Endothelial cell of umbilical vein (primary cell): ENCODE measurements at regions not wholly inside any gene's neighbourhood (a gene's known extent, or its start where the extent isn't known, plus 50 kb on each side); places are given as distances from the start of the nearest gene placed in this dataset.

ENCODE experiments used
- BruUV-seq: library from RNA; stranded (reverse); fragments of 400-500 nt; replicated peaks from 2 replicates; lab custom pipeline; 2021; lab: Mats Ljungman, UMichigan
- CTCF ChIA-PET: fragments of 300-600, 350-600 bp; sonication (Branson Sonifier 250); formaldehyde crosslinking; loops from one replicate; lab custom pipeline; 2021; ENCODE audit warnings: antibody characterized with exemption, inconsistent platforms; lab: Charles Lee
- POLR2A ChIA-PET: fragments of 300-600, 350-600 bp; sonication (Branson Sonifier 250); formaldehyde crosslinking; loops from one replicate; lab custom pipeline; 2021; ENCODE audit warnings: antibody characterized with exemption, inconsistent platforms; lab: Charles Lee
- DNase-seq: peaks from one replicate; pipeline ENCODE4 v3.0.0-alpha.2; 2011; ENCODE audit warnings: low read depth, low spot score
- FAIRE-seq: peaks from 2 replicates; lab custom pipeline; 2011; peaks lifted over from hg19 to GRCh38; lab: Jason Lieb, UNC
- H2AFZ ChIP-seq: 2 replicates; pipeline ENCODE4 v1.6.0; 2012; ENCODE audit warnings: low read depth, low read length, control low read depth, inconsistent platforms
- H3K27ac ChIP-seq: 2 replicates; pipeline ENCODE4 v1.5.1; 2011; ENCODE audit warnings: low read depth, mild to moderate bottlenecking, control low read depth, low read length, moderate library complexity; ENCODE audit not compliant: insufficient read depth
- H3K27me3 ChIP-seq, 2 experiments: 2 replicates each; pipeline versions ENCODE4 v1.6.0 to v1.6.1; 2011; ENCODE audit warnings: low read length in 2 of 2, mixed read lengths in 1 of 2; ENCODE audit not compliant: control insufficient read depth in 2 of 2, insufficient read depth in 2 of 2
- H3K36me3 ChIP-seq, 2 experiments: 2 replicates in 1 of 2; 3 replicates in 1 of 2; pipeline ENCODE4 v1.5.1; 2011; ENCODE audit warnings: low read length in 2 of 2, mild to moderate bottlenecking in 1 of 2, moderate library complexity in 1 of 2; ENCODE audit not compliant: control insufficient read depth in 2 of 2, insufficient read depth in 2 of 2; ENCODE audit errors: extremely low read depth in 1 of 2
- H3K4me1 ChIP-seq: 3 replicates; pipeline ENCODE4 v1.5.1; 2011; ENCODE audit warnings: mild to moderate bottlenecking, low read length; ENCODE audit not compliant: control insufficient read depth, insufficient read depth; ENCODE audit errors: extremely low read depth
- H3K4me2 ChIP-seq: 2 replicates; pipeline ENCODE4 v1.6.1; 2011; ENCODE audit warnings: low read length, control low read depth, mixed read lengths; ENCODE audit not compliant: insufficient read depth
- H3K4me3 ChIP-seq, 3 experiments: fragments of 200-600 bp in 1 of 3; sonication (generic), shearing (Covaris generic) in 1 of 3; replicated peaks in 1 of 3; 2 replicates each; pipeline ENCODE4 v1.5.1; 2011 to 2016; ENCODE audit warnings: control low read depth in 3 of 3, low read length in 3 of 3, mild to moderate bottlenecking in 2 of 3, inconsistent platforms in 1 of 3, low read depth in 1 of 3, moderate library complexity in 1 of 3; ENCODE audit not compliant: insufficient read depth in 1 of 3
- H3K79me2 ChIP-seq: 2 replicates; pipeline ENCODE4 v1.6.0; 2012; ENCODE audit warnings: low read length, inconsistent platforms; ENCODE audit not compliant: control insufficient read depth, insufficient read depth
- H3K9ac ChIP-seq: replicated peaks from 2 replicates; pipeline ENCODE3; 2011; ENCODE audit warnings: low read length, control low read depth; ENCODE audit not compliant: insufficient read depth; ENCODE audit errors: extremely low read depth
- H3K9me1 ChIP-seq: replicated peaks from 3 replicates; pipeline ENCODE4 v1.6.0; 2011; ENCODE audit warnings: mild to moderate bottlenecking, low read length; ENCODE audit not compliant: control insufficient read depth, insufficient read depth; ENCODE audit errors: extremely low read depth
- H3K9me3 ChIP-seq: replicated peaks from 2 replicates; pipeline ENCODE4 v1.5.1; 2012; ENCODE audit warnings: low read length, inconsistent platforms; ENCODE audit not compliant: control insufficient read depth, insufficient read depth
- H4K20me1 ChIP-seq: replicated peaks from 2 replicates; pipeline ENCODE3; 2011; ENCODE audit warnings: mild to moderate bottlenecking, low read length; ENCODE audit not compliant: control insufficient read depth, insufficient read depth; ENCODE audit errors: extremely low read depth
- EZH2 ChIP-seq: IDR thresholded peaks from 2 replicates; pipeline ENCODE4 v1.6.1; 2012; ENCODE audit warnings: borderline replicate concordance, low read depth, mild to moderate bottlenecking, moderate library complexity, low read length, inconsistent platforms; ENCODE audit not compliant: severe bottlenecking
- FOS ChIP-seq: IDR thresholded peaks from 2 replicates; pipeline ENCODE4 v1.6.1; 2011; ENCODE audit warnings: mild to moderate bottlenecking, low read length, moderate library complexity, borderline replicate concordance; ENCODE audit not compliant: insufficient read depth
- GATA2 ChIP-seq: IDR thresholded peaks from 2 replicates; pipeline ENCODE4 v1.7.0; 2011; ENCODE audit warnings: low read depth, mild to moderate bottlenecking, moderate library complexity, mixed read lengths, low read length; ENCODE audit not compliant: insufficient read length, insufficient read depth
- JUN ChIP-seq: IDR thresholded peaks from 2 replicates; pipeline ENCODE4 v1.6.1; 2011; ENCODE audit warnings: borderline replicate concordance, low read depth; ENCODE audit not compliant: insufficient read length, insufficient read depth
- MYC ChIP-seq: IDR thresholded peaks from one replicate; pipeline ENCODE4 v1.6.1; 2011; ENCODE audit warnings: mild to moderate bottlenecking, low read depth, low read length
- POLR2A ChIP-seq: IDR thresholded peaks from 2 replicates; pipeline ENCODE4 v1.6.1; 2012; ENCODE audit warnings: low read depth, mild to moderate bottlenecking, control low read depth, low read length
- POLR2AphosphoS5 ChIP-seq: IDR thresholded peaks from 2 replicates; pipeline ENCODE4 v1.6.1; 2012; ENCODE audit warnings: low read depth, mild to moderate bottlenecking, control low read depth, low read length, moderate library complexity; ENCODE audit not compliant: insufficient read depth
- dilution Hi-C: fragments of 300-500 bp; cut with MboI; formaldehyde crosslinking; loops from one replicate; pipeline ENCODE4 v1.15.0; 2019; ENCODE audit warnings: low sequenced_read_pairs; ENCODE audit not compliant: extremely low pct_ligation_motif_present
- intact Hi-C: fragments of 100-400 bp; cut with micrococcal nuclease; formaldehyde crosslinking; loops from one replicate; pipeline ENCODE4 v1.10.0; 2022
- TF ChIP-seq, protein P1 (sequence below): IDR thresholded peaks from 2 replicates; pipeline ENCODE4 v1.6.1; 2011; ENCODE audit not compliant: insufficient read depth, insufficient read length
- TF ChIP-seq, protein P2 (sequence below), 2 donors: IDR thresholded peaks; 1 replicate in 1 of 2; 2 replicates in 1 of 2; pipeline ENCODE4 v1.5.1; 2011; ENCODE audit warnings: low read length in 2 of 2, mild to moderate bottlenecking in 2 of 2, moderate library complexity in 2 of 2, control low read depth in 1 of 2, inconsistent platforms in 1 of 2, low read depth in 1 of 2; ENCODE audit not compliant: insufficient read depth in 1 of 2; ENCODE audit errors: extremely low read depth in 1 of 2

DNA sequence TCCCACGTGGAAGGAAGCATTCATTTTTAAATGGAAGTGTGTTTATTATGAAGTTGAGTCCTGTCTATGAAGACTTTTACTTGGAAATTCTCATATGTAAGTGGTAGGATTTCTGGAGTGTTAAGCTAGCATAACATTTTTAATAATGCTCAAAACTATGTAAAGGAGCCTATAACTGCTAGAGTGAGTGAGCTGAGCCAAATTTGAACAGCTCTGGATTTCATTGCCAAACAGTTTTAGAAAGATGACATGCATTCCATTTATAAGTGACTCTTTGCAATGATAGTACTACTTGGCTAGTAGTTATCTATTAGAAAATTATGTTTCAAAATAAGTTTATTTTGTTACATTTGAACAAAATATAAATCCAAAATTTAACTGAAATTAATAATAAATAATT, 721.2 kb downstream of the LUZP2 start:
- no TSS peak for BruUV-seq
- DNase-seq, result no peak
- Histone ChIP-seq H3K9me1 (no peaks in the 10 kb centered on the region), H3K4me3 (no peak overlapping the region), H3K27ac (no peak overlapping the region), H3K79me2 (no peaks in the 10 kb centered on the region), H3K36me3 (no peaks in the 10 kb centered on the region), H3K9ac (no peak overlapping the region), H3K9me3 (no peaks in the 10 kb centered on the region), H3K4me2 (no peak overlapping the region), H3K4me1 (no peaks in the 10 kb centered on the region), H3K27me3 (no peaks in the 10 kb centered on the region), H2AFZ (no peak overlapping the region), H4K20me1 (no peaks in the 10 kb centered on the region)
- no peak for TF ChIP-seq GATA2
- TF ChIP-seq POLR2AphosphoS5, result no peak
- TF ChIP-seq MYC, result no peak
- no peak for TF ChIP-seq FOS
- TF ChIP-seq, protein P1, sequence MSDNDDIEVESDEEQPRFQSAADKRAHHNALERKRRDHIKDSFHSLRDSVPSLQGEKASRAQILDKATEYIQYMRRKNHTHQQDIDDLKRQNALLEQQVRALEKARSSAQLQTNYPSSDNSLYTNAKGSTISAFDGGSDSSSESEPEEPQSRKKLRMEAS, result no peak
- no peak for TF ChIP-seq JUN
- TF ChIP-seq POLR2A, result no peak
- TF ChIP-seq, protein P2, sequence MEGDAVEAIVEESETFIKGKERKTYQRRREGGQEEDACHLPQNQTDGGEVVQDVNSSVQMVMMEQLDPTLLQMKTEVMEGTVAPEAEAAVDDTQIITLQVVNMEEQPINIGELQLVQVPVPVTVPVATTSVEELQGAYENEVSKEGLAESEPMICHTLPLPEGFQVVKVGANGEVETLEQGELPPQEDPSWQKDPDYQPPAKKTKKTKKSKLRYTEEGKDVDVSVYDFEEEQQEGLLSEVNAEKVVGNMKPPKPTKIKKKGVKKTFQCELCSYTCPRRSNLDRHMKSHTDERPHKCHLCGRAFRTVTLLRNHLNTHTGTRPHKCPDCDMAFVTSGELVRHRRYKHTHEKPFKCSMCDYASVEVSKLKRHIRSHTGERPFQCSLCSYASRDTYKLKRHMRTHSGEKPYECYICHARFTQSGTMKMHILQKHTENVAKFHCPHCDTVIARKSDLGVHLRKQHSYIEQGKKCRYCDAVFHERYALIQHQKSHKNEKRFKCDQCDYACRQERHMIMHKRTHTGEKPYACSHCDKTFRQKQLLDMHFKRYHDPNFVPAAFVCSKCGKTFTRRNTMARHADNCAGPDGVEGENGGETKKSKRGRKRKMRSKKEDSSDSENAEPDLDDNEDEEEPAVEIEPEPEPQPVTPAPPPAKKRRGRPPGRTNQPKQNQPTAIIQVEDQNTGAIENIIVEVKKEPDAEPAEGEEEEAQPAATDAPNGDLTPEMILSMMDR (IDR thresholded peaks at IDR 0.05; ENCODE audit: extremely low read depth in 1 of 2, insufficient read depth in 1 of 2, low read depth in 1 of 2, low read length in 2 of 2), result no peak
- TF ChIP-seq EZH2, result no peak
- FAIRE-seq, result no peak
- ChIA-PET POLR2A (no interaction called here), CTCF (no interaction called here)
- dilution Hi-C loops (no loop called here), intact Hi-C loops (no loop called here)
